ENCODE measurements at regions not wholly inside any gene's neighbourhood (a gene's known extent, or its start where the extent isn't known, plus 50 kb on each side); places are given as distances from the start of the nearest gene placed in this dataset.

GRCh38 chr14:26808407-26808806, 210.6 kb upstream of the NOVA1 start:
- no peak for TF ChIP-seq CTCF (IDR thresholded peaks at IDR 0.05)
- no peak for TF ChIP-seq POLR2A (IDR thresholded peaks at IDR 0.05)

All from gastroesophageal sphincter (tissue), 3 donors.